ENCODE measurements at regions not wholly inside any gene's neighbourhood (a gene's known extent, or its start where the extent isn't known, plus 50 kb on each side); places are given as distances from the start of the nearest gene placed in this dataset.

GRCh38 chr2:234625626-234626250 lies 128.9 kb upstream of the ARL4C start:
- Histone ChIP-seq H3K4me1 (ENCODE audit: control insufficient read depth, insufficient read depth, low read length) (no peaks in the 10 kb centered on the region), H3K4me3 (ENCODE audit: low read length) (no peak overlapping the region), H3K27me3 (ENCODE audit: control insufficient read depth, insufficient read depth, low read length) (no peaks in the 10 kb centered on the region), H3K27ac (ENCODE audit: low read length) (no peak overlapping the region), H3K36me3 (ENCODE audit: control insufficient read depth, insufficient read depth, low read length) (no peaks in the 10 kb centered on the region), H3K9me3 (ENCODE audit: control insufficient read depth, insufficient read depth, low read length) (no peaks in the 10 kb centered on the region)
- no peaks in the 10 kb centered on the region for H3K36me3 Mint-ChIP-seq
- H3K4me3 Mint-ChIP-seq: no peak overlapping the region
- H3K27me3 Mint-ChIP-seq (ENCODE audit: low read depth in 2 of 2): peaks cover 15 to 30% of the 10 kb centered on the region in 2 donors
- no peak overlapping the region for H3K27ac Mint-ChIP-seq
- WGBS (ENCODE audit: insufficient coverage): 80% methylated on average over 4 of the region's 4 CpGs
- TF ChIP-seq CTCF (IDR thresholded peaks at IDR 0.05): no peak
- DNase-seq (no peak), ATAC-seq (no peak)
- no peaks in the 10 kb centered on the region for H3K9me3 Mint-ChIP-seq
- no peaks in the 10 kb centered on the region for H3K4me1 Mint-ChIP-seq
- intact Hi-C loops (cut with micrococcal nuclease): loop anchor here (10.0 kb wide), 1 partner anchor 1681 kb away; no protein-coding TSS in a partner anchor

GRCh38 chr2:234623521-234623991 lies 126.7 kb upstream of the ARL4C start:
- H3K27me3 Mint-ChIP-seq (ENCODE audit: low read depth in 2 of 2): peaks cover 12 to 25% of the 10 kb centered on the region in 2 donors
- ATAC-seq (no peak), DNase-seq (no peak)
- H3K4me1 Mint-ChIP-seq: peaks cover 11 to 12% of the 10 kb centered on the region in 2 donors
- no peak for TF ChIP-seq CTCF (IDR thresholded peaks at IDR 0.05)
- H3K36me3 Mint-ChIP-seq: no peaks in the 10 kb centered on the region
- H3K27me3 ChIP-seq (ENCODE audit: control insufficient read depth, insufficient read depth, low read length): no peaks in the 10 kb centered on the region
- no peak overlapping the region for H3K4me3 ChIP-seq (ENCODE audit: low read length)
- no peak overlapping the region for H3K27ac ChIP-seq (ENCODE audit: low read length)
- WGBS (ENCODE audit: insufficient coverage): 95% methylated on average over 5 of the region's 5 CpGs
- H3K4me1 ChIP-seq (ENCODE audit: control insufficient read depth, insufficient read depth, low read length): no peaks in the 10 kb centered on the region
- intact Hi-C loops (cut with micrococcal nuclease): loop anchor here (10.0 kb wide), 1 partner anchor 1679 kb away; no protein-coding TSS in a partner anchor
- H3K9me3 Mint-ChIP-seq: no peaks in the 10 kb centered on the region
- no peak overlapping the region for H3K4me3 Mint-ChIP-seq
- no peaks in the 10 kb centered on the region for H3K36me3 ChIP-seq (ENCODE audit: control insufficient read depth, insufficient read depth, low read length)
- H3K9me3 ChIP-seq (ENCODE audit: control insufficient read depth, insufficient read depth, low read length): no peaks in the 10 kb centered on the region
- no peak overlapping the region for H3K27ac Mint-ChIP-seq

GRCh38 chr2:234621120-234621519 lies 124.2 kb upstream of the ARL4C start:
- Mint-ChIP-seq H3K9me3 (no peaks in the 10 kb centered on the region), H3K4me1 (peaks cover 11 to 12% of the 10 kb centered on the region in 2 donors), H3K4me3 (no peak overlapping the region), H3K36me3 (no peaks in the 10 kb centered on the region), H3K27me3 (ENCODE audit: low read depth in 2 of 2) (peaks cover 0 to 3% of the 10 kb centered on the region in 2 donors), H3K27ac (no peak overlapping the region)
- Histone ChIP-seq H3K27ac (ENCODE audit: low read length) (no peak overlapping the region), H3K36me3 (ENCODE audit: control insufficient read depth, insufficient read depth, low read length) (no peaks in the 10 kb centered on the region), H3K4me1 (ENCODE audit: control insufficient read depth, insufficient read depth, low read length) (no peaks in the 10 kb centered on the region), H3K9me3 (ENCODE audit: control insufficient read depth, insufficient read depth, low read length) (no peaks in the 10 kb centered on the region), H3K27me3 (ENCODE audit: control insufficient read depth, insufficient read depth, low read length) (no peaks in the 10 kb centered on the region), H3K4me3 (ENCODE audit: low read length) (no peak overlapping the region)
- no peak for ATAC-seq
- no peak for TF ChIP-seq CTCF (IDR thresholded peaks at IDR 0.05)
- intact Hi-C loops (cut with micrococcal nuclease): loop anchor here (10.0 kb wide), 1 partner anchor 1676 kb away; no protein-coding TSS in a partner anchor
- no peak for DNase-seq
- WGBS (ENCODE audit: insufficient coverage): 87% methylated on average over 5 of the region's 5 CpGs

Data from natural killer cell (primary cell).